Activated B cell treated with CpG ODN at 0.5 μM for 24 hours (primary cell): ENCODE measurements at regions not wholly inside any gene's neighbourhood (a gene's known extent, or its start where the extent isn't known, plus 50 kb on each side); places are given as distances from the start of the nearest gene placed in this dataset.

Experiments
- ATAC-seq: fragments of 200-7000 bp; cut with Tn5 transposase; one replicate; pipeline ENCODE4 v1.10.0; 2021; ENCODE audit warnings: low read depth, mild to moderate bottlenecking, moderate library complexity
- CTCF ChIA-PET: fragments of 350-600 bp; sonication (Branson Sonifier 250); formaldehyde crosslinking; loops from one replicate; lab custom pipeline; 2021; ENCODE audit warnings: antibody characterized with exemption; lab: Charles Lee
- POLR2A ChIA-PET: fragments of 350-600 bp; sonication (Branson Sonifier 250); formaldehyde crosslinking; loops from one replicate; lab custom pipeline; 2021; ENCODE audit warnings: antibody characterized with exemption; lab: Charles Lee
- DNase-seq: peaks from one replicate; pipeline ENCODE4 v3.0.0; 2022
- H3K27ac Mint-ChIP-seq: one replicate; pipeline ENCODE4 v1.8.0; 2020; ENCODE audit warnings: mixed read lengths
- H3K27me3 Mint-ChIP-seq: one replicate; pipeline ENCODE4 v1.8.0; 2021; ENCODE audit warnings: mixed read lengths
- H3K36me3 Mint-ChIP-seq: one replicate; pipeline ENCODE4 v1.8.0; 2021; ENCODE audit warnings: low read depth, mixed read lengths
- H3K4me1 Mint-ChIP-seq: one replicate; pipeline ENCODE4 v1.8.0; 2021; ENCODE audit warnings: mixed read lengths
- H3K4me3 Mint-ChIP-seq: one replicate; pipeline ENCODE4 v1.8.0; 2020; ENCODE audit warnings: mild to moderate bottlenecking, mixed read lengths
- H3K9me3 Mint-ChIP-seq: one replicate; pipeline ENCODE4 v1.8.0; 2020; ENCODE audit warnings: mixed read lengths
- CTCF ChIP-seq: fragments of 200-600 bp; IDR thresholded peaks from one replicate; pipeline ENCODE4 v1.8.0; 2022; ENCODE audit warnings: antibody characterized with exemption, mild to moderate bottlenecking
- intact Hi-C: fragments of 100-400 bp; cut with micrococcal nuclease; formaldehyde crosslinking; loops from one replicate; pipeline ENCODE4 v1.15.1; 2024

- DNase-seq (no peak), ATAC-seq (no peak)
- no peak overlapping the region for H3K4me3 Mint-ChIP-seq
- no peak for TF ChIP-seq CTCF
- intact Hi-C loops: no loop called here
- CTCF ChIA-PET: no interaction called here
- peaks cover 2% of the 10 kb centered on the region for H3K27me3 Mint-ChIP-seq
- H3K27ac Mint-ChIP-seq: no peak overlapping the region
- no peaks in the 10 kb centered on the region for H3K36me3 Mint-ChIP-seq
- POLR2A ChIA-PET: no interaction called here
- no peaks in the 10 kb centered on the region for H3K9me3 Mint-ChIP-seq
- H3K4me1 Mint-ChIP-seq: no peaks in the 10 kb centered on the region
Observed at GRCh38 chrX:22343192-22343591, 70.5 kb downstream of the CBLL2 start.

- DNase-seq: no peak
- Mint-ChIP-seq H3K4me3 (no peak overlapping the region), H3K9me3 (no peaks in the 10 kb centered on the region), H3K4me1 (no peaks in the 10 kb centered on the region), H3K36me3 (no peaks in the 10 kb centered on the region), H3K27me3 (no peaks in the 10 kb centered on the region), H3K27ac (no peak overlapping the region)
- POLR2A ChIA-PET: no interaction called here
- intact Hi-C loops: no loop called here
- CTCF ChIA-PET: no interaction called here
- no peak for TF ChIP-seq CTCF
- no peak for ATAC-seq
Observed at GRCh38 chrX:22345884-22346283, 73.2 kb downstream of the CBLL2 start.

GRCh38 chrX:22347491-22347890, 74.8 kb downstream of the CBLL2 start:
- ChIA-PET POLR2A (no interaction called here), CTCF (no interaction called here)
- no peak for TF ChIP-seq CTCF
- Mint-ChIP-seq H3K9me3 (no peaks in the 10 kb centered on the region), H3K36me3 (no peaks in the 10 kb centered on the region), H3K27ac (no peak overlapping the region), H3K27me3 (no peaks in the 10 kb centered on the region), H3K4me1 (no peaks in the 10 kb centered on the region), H3K4me3 (no peak overlapping the region)
- DNase-seq: no peak
- ATAC-seq: no peak
- intact Hi-C loops: no loop called here

- H3K9me3 Mint-ChIP-seq: no peaks in the 10 kb centered on the region
- H3K36me3 Mint-ChIP-seq: no peaks in the 10 kb centered on the region
- H3K27me3 Mint-ChIP-seq: no peaks in the 10 kb centered on the region
- DNase-seq (no peak), ATAC-seq (no peak)
- no peak for TF ChIP-seq CTCF
- no peak overlapping the region for H3K27ac Mint-ChIP-seq
- no peaks in the 10 kb centered on the region for H3K4me1 Mint-ChIP-seq
- ChIA-PET CTCF (no interaction called here), POLR2A (no interaction called here)
- intact Hi-C loops: no loop called here
- no peak overlapping the region for H3K4me3 Mint-ChIP-seq
Observed at GRCh38 chrX:22349116-22349515, 76.4 kb downstream of the CBLL2 start.

- Mint-ChIP-seq H3K27ac (no peak overlapping the region), H3K27me3 (no peaks in the 10 kb centered on the region), H3K4me1 (no peaks in the 10 kb centered on the region), H3K36me3 (no peaks in the 10 kb centered on the region), H3K4me3 (no peak overlapping the region), H3K9me3 (no peaks in the 10 kb centered on the region)
- DNase-seq: no peak
- TF ChIP-seq CTCF: no peak
- CTCF ChIA-PET: no interaction called here
- POLR2A ChIA-PET: no interaction called here
- no peak for ATAC-seq
- intact Hi-C loops: no loop called here
Observed at GRCh38 chrX:22351076-22351475, 78.4 kb downstream of the CBLL2 start.
